Glomerular endothelial cell (primary cell): ENCODE measurements at regions not wholly inside any gene's neighbourhood (a gene's known extent, or its start where the extent isn't known, plus 50 kb on each side); places are given as distances from the start of the nearest gene placed in this dataset.

Experiments used
- DNase-seq: peaks from one replicate; pipeline ENCODE4 v3.0.0-alpha.2; 2011; ENCODE audit warnings: low read depth, low spot score; ENCODE audit errors: extremely low read depth

DNA sequence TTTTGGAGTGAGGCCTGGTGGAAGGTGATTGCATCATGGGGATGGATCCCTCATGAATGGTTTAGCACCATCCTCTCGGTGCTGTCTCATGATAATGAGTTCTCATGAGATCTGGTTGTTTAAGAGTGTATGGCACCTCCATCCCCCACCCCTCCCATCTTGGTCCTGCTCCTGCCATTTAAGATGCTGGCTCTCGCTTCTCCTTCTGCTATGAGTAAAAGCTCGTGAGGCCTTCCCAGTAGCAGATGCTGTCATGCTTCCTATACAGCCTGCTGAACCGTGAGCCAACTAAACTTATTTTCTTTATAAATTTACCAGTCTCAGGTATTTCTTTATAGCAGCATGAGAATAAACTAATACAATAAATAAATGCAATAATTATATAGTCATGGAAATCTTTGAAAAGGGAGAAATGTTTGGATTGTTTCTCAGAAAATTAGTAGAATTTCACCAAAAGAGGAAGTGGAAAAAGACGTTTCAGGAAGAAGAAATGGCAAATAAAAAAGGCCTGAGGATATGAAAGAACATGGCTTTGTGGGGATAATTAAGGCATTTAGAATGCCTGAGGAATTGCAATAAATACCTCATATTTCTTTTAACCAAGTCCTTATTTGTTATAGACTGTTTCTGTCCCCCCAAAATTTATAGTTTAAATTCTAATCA, 451.2 kb upstream of the ADGRL4 start:
- no peak for DNase-seq

GRCh38 chr1:79448426-79448825, 441.9 kb upstream of the ADGRL4 start:
- DNase-seq = no peak

DNA sequence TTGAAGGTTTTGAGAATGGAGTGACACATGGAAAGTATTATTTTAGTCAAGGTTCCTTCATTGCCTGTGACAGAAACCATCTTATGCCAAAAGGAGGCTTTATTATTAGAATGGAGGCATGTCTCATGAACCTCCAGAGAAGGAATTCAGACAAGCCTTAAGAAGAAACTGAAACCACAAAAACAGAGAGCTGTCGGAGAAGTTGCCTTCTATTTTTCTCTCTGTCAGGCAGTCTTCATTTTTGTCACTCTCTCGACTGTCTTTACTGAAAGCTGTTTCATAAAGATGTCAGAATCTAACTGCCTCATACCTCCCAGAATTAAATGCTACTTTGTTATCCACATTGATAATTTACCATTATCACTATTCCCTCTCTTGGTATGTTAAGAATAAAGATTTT, 434.7 kb upstream of the ADGRL4 start:
- DNase-seq = no peak

- no peak for DNase-seq
Measured at GRCh38 chr1:79437540-79437939, 431.0 kb upstream of the ADGRL4 start.

GRCh38 chr1:79431340-79431739, 424.8 kb upstream of the ADGRL4 start:
- no peak for DNase-seq

GRCh38 chr1:79430437-79430836, 423.9 kb upstream of the ADGRL4 start:
- no peak for DNase-seq

GRCh38 chr1:79422726-79423125, 416.2 kb upstream of the ADGRL4 start:
- DNase-seq = no peak

DNA sequence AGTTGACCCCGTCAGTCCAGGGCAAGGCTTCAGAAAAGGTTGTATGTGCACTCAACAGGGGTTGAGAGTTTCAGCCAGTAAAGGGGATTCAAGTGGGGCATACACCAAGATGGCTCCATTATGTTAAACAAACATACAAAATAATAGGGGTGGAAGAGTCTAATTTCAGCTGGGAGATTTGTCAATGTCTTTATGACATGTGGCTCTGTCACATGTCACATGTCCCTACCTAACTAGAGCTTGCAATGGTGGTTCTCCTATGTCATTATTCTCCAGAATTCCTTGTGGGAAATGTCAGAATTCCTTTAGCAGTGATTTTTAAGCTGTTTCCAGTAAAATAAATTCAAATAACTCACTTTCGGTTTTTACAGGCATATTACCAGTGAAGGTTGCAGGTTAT, 392.0 kb upstream of the ADGRL4 start:
- DNase-seq = no peak

GRCh38 chr1:79396901-79397300, 390.4 kb upstream of the ADGRL4 start:
- no peak for DNase-seq

- no peak for DNase-seq
Measured at GRCh38 chr1:79388694-79389361, 382.3 kb upstream of the ADGRL4 start.

GRCh38 chr1:79386730-79387129, 380.2 kb upstream of the ADGRL4 start:
- no peak for DNase-seq

DNA sequence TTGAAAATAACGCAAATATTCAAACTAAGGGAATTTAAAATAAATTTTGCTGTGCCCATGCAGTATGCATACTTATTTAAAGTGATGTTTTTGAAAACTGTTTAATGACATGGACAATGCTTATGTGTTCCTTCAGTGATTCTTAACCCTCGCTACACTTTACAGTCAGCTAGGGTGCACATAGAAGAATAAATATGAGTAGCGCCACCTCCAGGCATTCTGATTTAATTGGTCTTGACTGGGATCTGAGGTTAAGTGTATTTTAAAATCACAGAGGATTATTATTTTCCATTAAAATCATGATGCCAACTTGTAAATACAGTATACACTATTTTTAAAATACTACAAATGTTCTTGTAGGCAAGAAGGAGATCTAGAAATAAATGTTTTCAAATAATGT, 373.5 kb upstream of the ADGRL4 start:
- no peak for DNase-seq

DNA sequence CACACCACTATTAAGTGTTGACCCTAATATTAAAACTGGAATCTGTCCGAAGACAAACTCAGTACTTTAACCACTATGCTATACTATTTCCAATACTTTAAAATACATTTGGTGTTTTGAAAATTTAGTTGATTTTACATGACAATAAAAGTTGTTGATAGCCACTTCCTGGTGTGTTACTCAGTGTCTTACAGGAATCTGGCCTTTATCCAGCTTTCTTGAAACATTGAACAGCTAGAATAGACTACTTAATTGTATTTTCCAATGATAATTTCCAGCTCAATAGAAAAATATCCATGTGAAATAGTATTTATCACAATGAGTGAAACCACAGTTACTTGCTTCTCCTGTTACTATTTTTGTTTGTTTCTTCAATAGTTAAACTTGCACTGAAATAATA, 369.6 kb upstream of the ADGRL4 start:
- DNase-seq = no peak

DNA sequence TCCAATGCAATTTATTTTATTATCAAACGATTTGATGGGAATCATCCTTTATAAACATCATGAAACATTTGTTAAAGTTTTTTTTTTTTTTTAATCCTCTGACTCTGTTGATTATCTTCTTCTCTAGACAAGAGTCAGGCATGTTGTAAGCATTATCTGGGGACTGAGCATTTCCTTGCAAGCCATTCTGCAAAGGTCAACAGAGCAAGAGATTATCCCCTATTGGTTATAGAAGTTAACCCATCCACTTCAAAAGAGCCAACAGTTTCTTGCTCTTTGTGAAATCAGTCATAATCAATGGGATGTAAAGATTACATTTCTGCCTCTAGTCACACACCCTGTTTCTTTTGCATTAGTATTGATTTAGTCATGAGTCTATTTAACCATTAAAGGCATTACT, 368.8 kb upstream of the ADGRL4 start:
- DNase-seq = no peak

GRCh38 chr1:79374397-79374796, 367.9 kb upstream of the ADGRL4 start:
- no peak for DNase-seq

DNA sequence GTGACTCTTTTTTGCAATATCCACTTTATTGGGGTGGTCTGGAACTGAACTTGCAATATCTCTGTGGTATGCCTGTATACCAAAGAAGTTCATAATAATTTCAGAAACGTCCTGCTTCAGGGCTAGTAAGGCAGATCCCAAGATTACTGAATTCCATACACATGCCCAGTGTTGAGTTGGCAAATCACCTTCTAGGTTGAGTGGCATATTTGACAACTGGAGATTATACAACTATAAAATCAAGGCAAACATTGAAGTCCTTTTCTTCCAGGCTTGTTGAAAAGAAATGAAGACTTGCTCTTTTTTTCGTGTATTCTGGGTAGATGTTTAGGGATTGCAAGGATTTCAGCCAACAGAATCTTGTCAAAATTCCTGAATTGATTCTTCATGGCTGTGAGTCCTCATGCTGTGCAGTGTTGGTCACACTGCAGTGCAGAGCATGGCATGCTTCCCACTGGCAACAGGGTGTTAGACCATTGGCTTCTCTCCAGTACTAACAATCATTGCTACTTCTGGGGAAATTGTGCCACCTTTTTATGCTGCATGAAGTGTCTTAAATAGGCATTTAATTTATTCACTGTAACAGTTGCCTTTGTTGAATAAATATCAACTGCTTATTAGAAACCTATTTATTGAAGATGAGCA, 367.1 kb upstream of the ADGRL4 start:
- no peak for DNase-seq

- DNase-seq = no peak
Measured at GRCh38 chr1:79371802-79372201, 365.3 kb upstream of the ADGRL4 start.

DNA sequence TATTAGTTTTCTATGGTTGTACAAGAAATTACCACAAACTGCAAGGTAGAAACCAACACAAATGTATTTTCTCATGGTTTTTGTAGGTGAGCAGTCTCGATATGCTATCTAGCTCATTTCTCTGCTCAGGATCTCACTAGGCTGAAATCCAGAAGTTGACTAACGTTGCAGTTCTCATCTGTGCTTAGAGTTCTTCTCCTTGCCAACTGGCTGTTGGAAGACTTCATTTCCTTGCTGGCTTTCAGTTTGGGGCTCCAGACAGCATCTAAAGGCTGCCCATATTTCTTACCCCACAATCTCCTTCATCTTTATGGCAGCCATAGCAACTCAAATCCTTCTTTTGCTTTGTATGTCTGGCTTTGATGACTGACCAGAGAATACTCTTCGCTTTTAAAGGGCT, 362.6 kb upstream of the ADGRL4 start:
- no peak for DNase-seq

DNA sequence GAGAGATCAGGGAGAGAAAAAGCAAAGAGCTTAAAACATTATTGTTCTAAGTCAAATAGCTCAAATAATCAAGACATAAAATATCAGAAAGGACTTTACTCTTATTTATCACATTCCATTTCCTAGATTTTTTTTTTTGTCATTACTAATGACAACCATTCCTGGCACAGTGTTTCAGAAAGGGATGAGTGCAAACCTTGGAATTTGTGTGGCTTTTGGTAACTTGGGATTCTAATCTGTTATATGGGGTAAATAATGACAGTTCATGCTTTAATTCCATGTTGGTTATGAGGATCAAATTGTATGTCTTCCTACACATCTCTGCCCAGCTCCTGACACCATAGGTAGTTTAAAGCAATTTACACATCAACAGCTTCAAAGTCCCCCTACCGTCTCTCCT, 358.4 kb upstream of the ADGRL4 start:
- no peak for DNase-seq

DNA sequence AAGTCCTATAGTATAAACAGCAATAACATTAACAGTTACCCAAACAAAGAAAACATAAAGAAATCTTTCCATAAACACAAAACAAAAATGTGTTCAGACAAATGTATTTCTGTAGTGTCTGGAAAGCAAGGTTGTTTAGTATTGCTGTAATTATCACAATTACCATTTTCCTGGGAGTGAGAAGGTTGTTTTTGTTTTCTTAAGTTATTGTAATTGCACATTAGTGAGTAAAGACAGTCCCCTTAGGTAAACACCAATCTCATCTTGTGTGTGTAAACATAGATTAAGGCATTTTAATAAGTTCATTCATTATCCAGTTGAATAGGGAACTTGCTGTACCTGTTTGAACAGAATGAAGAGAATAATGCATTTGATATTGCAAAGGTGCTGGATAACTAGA, 356.9 kb upstream of the ADGRL4 start:
- no peak for DNase-seq

- DNase-seq = no peak
Measured at GRCh38 chr1:79362470-79362869, 355.9 kb upstream of the ADGRL4 start.

DNA sequence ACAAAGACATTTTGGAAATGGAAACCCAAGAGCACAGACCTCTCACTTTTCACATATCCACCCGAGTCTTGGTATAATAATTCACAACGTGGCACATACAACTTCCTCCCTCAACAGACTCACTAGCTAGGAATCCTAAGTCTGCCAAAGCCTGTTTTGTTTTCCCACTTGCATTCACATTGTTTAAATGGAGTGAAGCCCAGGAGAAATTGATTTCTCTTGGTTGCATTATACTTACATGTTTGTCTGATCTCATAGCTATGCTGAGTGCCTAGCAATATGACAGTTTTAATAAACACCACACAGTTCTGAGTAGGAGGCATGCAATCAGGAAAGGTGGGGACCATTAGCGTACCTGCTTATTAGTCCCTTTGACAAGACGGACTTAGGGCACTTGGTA, 348.6 kb upstream of the ADGRL4 start:
- no peak for DNase-seq
